OCI-LY1 (cell line): ENCODE measurements at regions not wholly inside any gene's neighbourhood (a gene's known extent, or its start where the extent isn't known, plus 50 kb on each side); places are given as distances from the start of the nearest gene placed in this dataset.

Experiments
- H2AFZ ChIP-seq: fragments of 200-600 bp; sonication (generic), shearing (Covaris generic); 2 replicates; pipeline ENCODE4 v1.6.0; 2014; ENCODE audit warnings: antibody characterized with exemption, mild to moderate bottlenecking, low read length
- H3F3A ChIP-seq: fragments of 200-600 bp; sonication (generic), shearing (Covaris generic); 2 replicates; pipeline ENCODE4 v1.6.0; 2014; ENCODE audit warnings: mild to moderate bottlenecking, antibody characterized with exemption, low read length, moderate library complexity; ENCODE audit not compliant: insufficient read depth
- H3K27ac ChIP-seq: fragments of 200-600 bp; sonication (generic); 2 replicates; pipeline ENCODE4 v1.5.1; 2014; ENCODE audit warnings: low read length, mixed run types, mild to moderate bottlenecking, low read depth; ENCODE audit not compliant: poor library complexity, severe bottlenecking
- H3K27me3 ChIP-seq: fragments of 200-600 bp; sonication (generic); 2 replicates; pipeline ENCODE4 v1.6.0; 2014; ENCODE audit warnings: antibody characterized with exemption, mild to moderate bottlenecking, low read length, moderate library complexity; ENCODE audit not compliant: insufficient read depth
- H3K36me3 ChIP-seq: fragments of 200-600 bp; sonication (generic); 2 replicates; pipeline ENCODE4 v1.6.1; 2014; ENCODE audit warnings: mild to moderate bottlenecking, antibody characterized with exemption, low read length, moderate library complexity, mixed read lengths; ENCODE audit not compliant: insufficient read depth
- H3K4me1 ChIP-seq: fragments of 200-600 bp; sonication (generic); 2 replicates; pipeline ENCODE4 v1.5.1; 2014; ENCODE audit warnings: mild to moderate bottlenecking, low read length, moderate library complexity; ENCODE audit not compliant: insufficient read depth, severe bottlenecking
- H3K4me2 ChIP-seq: fragments of 200-600 bp; sonication (generic), shearing (Covaris generic); 2 replicates; pipeline ENCODE4 v1.6.1; 2014; ENCODE audit warnings: low read length
- H3K4me3 ChIP-seq: fragments of 200-600 bp; sonication (generic); 2 replicates; pipeline ENCODE4 v1.5.1; 2014; ENCODE audit warnings: low read length, low read depth, mild to moderate bottlenecking, mixed read lengths; ENCODE audit not compliant: poor library complexity, severe bottlenecking
- H3K79me2 ChIP-seq: fragments of 200-600 bp; shearing (Covaris generic); 2 replicates; pipeline ENCODE4 v1.6.1; 2016; ENCODE audit warnings: mixed run types, low read length, mixed read lengths; ENCODE audit not compliant: insufficient read depth
- H3K9ac ChIP-seq: fragments of 200-600 bp; sonication (generic), shearing (Covaris generic); 2 replicates; pipeline ENCODE4 v1.6.1; 2014; ENCODE audit warnings: mild to moderate bottlenecking, low read length, mixed read lengths
- H3K9me2 ChIP-seq: fragments of 200-600 bp; sonication (generic), shearing (Covaris generic); 2 replicates; pipeline ENCODE4 v1.6.1; 2014; ENCODE audit warnings: low read depth, mild to moderate bottlenecking, low read length, mixed read lengths
- H3K9me3 ChIP-seq: fragments of 200-600 bp; shearing (Covaris generic); 2 replicates; pipeline ENCODE4 v1.6.1; 2014; ENCODE audit warnings: low read length, mixed read lengths
- H4K20me1 ChIP-seq: fragments of 200-600 bp; sonication (generic), shearing (Covaris generic); 2 replicates; pipeline ENCODE4 v1.6.0; 2016; ENCODE audit warnings: mild to moderate bottlenecking, low read length; ENCODE audit not compliant: insufficient read depth
- EZH2 ChIP-seq: fragments of 200-600 bp; sonication (generic), shearing (Covaris generic); IDR thresholded peaks from 2 replicates; pipeline ENCODE4 v1.8.0; 2017; ENCODE audit warnings: borderline replicate concordance, mixed run types, mild to moderate bottlenecking, antibody characterized with exemption, low read length, moderate library complexity, mixed read lengths
- TF ChIP-seq, protein P1 (sequence below): fragments of 200-600 bp; sonication (generic), shearing (Covaris generic); IDR thresholded peaks from 2 replicates; pipeline ENCODE4 v1.5.1; 2017; ENCODE audit warnings: mild to moderate bottlenecking, antibody characterized with exemption, low read length, moderate library complexity, mixed read lengths

DNA sequence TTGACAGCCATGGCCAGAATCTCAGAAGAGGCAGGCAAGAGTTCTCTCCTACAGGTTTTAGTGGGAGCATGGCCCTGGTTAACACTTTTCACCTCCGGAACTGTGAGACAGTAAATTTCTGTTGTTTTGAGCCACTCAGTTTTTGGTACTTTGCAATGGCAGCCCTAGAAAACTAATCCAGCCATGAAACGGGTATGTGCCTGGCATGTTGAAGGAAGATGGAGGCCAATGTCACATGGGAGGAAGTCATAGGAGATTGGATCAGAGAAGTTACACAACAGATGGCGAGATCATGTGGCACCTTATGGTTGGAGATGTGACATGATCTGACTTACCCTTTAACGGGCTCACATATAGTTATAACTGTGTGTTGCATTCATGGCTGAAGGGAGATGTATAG lies 63.2 kb upstream of the EED start:
- Histone ChIP-seq H3K36me3 (no peaks in the 10 kb centered on the region; the same call in 1 of the 2 replicates), H3K79me2 (no peaks in the 10 kb centered on the region), H3F3A (no peaks in the 10 kb centered on the region), H3K27ac (no peak overlapping the region), H3K9ac (no peak overlapping the region), H3K4me1 (peaks cover 61% of the 10 kb centered on the region), H3K9me3 (no peaks in the 10 kb centered on the region), H3K27me3 (no peaks in the 10 kb centered on the region), H4K20me1 (no peaks in the 10 kb centered on the region), H3K4me3 (no peak overlapping the region), H3K9me2 (no peaks in the 10 kb centered on the region), H2AFZ (no peak overlapping the region), H3K4me2 (no peak overlapping the region)
- no peak for TF ChIP-seq EZH2

- Histone ChIP-seq H3K4me1 (peaks cover 57% of the 10 kb centered on the region), H3K27ac (no peak overlapping the region)
Observed at GRCh38 chr11:86180851-86181250, 63.7 kb upstream of the EED start.

GRCh38 chr11:86180423-86180822 lies 64.1 kb upstream of the EED start:
- no peak overlapping the region for H3K9ac ChIP-seq
- TF ChIP-seq EZH2, result no peak
- TF ChIP-seq, protein P1, sequence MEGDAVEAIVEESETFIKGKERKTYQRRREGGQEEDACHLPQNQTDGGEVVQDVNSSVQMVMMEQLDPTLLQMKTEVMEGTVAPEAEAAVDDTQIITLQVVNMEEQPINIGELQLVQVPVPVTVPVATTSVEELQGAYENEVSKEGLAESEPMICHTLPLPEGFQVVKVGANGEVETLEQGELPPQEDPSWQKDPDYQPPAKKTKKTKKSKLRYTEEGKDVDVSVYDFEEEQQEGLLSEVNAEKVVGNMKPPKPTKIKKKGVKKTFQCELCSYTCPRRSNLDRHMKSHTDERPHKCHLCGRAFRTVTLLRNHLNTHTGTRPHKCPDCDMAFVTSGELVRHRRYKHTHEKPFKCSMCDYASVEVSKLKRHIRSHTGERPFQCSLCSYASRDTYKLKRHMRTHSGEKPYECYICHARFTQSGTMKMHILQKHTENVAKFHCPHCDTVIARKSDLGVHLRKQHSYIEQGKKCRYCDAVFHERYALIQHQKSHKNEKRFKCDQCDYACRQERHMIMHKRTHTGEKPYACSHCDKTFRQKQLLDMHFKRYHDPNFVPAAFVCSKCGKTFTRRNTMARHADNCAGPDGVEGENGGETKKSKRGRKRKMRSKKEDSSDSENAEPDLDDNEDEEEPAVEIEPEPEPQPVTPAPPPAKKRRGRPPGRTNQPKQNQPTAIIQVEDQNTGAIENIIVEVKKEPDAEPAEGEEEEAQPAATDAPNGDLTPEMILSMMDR, result no peak
- no peaks in the 10 kb centered on the region for H3K79me2 ChIP-seq
- no peaks in the 10 kb centered on the region for H3F3A ChIP-seq
- H3K27ac ChIP-seq, result no peak overlapping the region
- H4K20me1 ChIP-seq, result no peaks in the 10 kb centered on the region
- H3K9me3 ChIP-seq, result no peaks in the 10 kb centered on the region
- no peaks in the 10 kb centered on the region for H3K27me3 ChIP-seq
- no peaks in the 10 kb centered on the region for H3K9me2 ChIP-seq
- no peak overlapping the region for H3K4me3 ChIP-seq
- no peaks in the 10 kb centered on the region; the same call in 1 of the 2 replicates for H3K36me3 ChIP-seq
- no peak overlapping the region for H3K4me2 ChIP-seq
- 0 out of 2 replicates have a peak overlapping the region, but pooled peaks have one; percentile 47 for H2AFZ ChIP-seq
- peaks cover 53% of the 10 kb centered on the region for H3K4me1 ChIP-seq

More at GRCh38 chr11:86180851-86181250, 63.7 kb upstream of the EED start:
- no peaks in the 10 kb centered on the region for H4K20me1 ChIP-seq
- no peak overlapping the region for H3K4me3 ChIP-seq
- no peaks in the 10 kb centered on the region for H3K9me2 ChIP-seq
- no peak overlapping the region for H3K4me2 ChIP-seq
- TF ChIP-seq EZH2, result no peak
- TF ChIP-seq, protein P1, result no peak
- no peak overlapping the region for H3K9ac ChIP-seq
- no peaks in the 10 kb centered on the region for H3K9me3 ChIP-seq
- no peaks in the 10 kb centered on the region for H3K27me3 ChIP-seq
- H3K79me2 ChIP-seq, result no peaks in the 10 kb centered on the region
- no peaks in the 10 kb centered on the region for H3F3A ChIP-seq
- H2AFZ ChIP-seq, result 0 out of 2 replicates have a peak overlapping the region, but pooled peaks have one; percentile 47
- no peaks in the 10 kb centered on the region; the same call in 1 of the 2 replicates for H3K36me3 ChIP-seq

- Histone ChIP-seq H3K9me2 (no peaks in the 10 kb centered on the region), H3K9ac (no peak overlapping the region), H3K4me1 (peaks cover 45% of the 10 kb centered on the region), H3F3A (no peaks in the 10 kb centered on the region), H4K20me1 (no peaks in the 10 kb centered on the region), H3K79me2 (no peaks in the 10 kb centered on the region), H3K9me3 (no peaks in the 10 kb centered on the region), H3K36me3 (no peaks in the 10 kb centered on the region; the same call in 1 of the 2 replicates), H2AFZ (no peak overlapping the region), H3K27me3 (no peaks in the 10 kb centered on the region), H3K4me2 (no peak overlapping the region), H3K4me3 (no peak overlapping the region), H3K27ac (peak overlapping the region; percentile 0)
- TF ChIP-seq, protein P1, result no peak
- no peak for TF ChIP-seq EZH2
Observed at GRCh38 chr11:86179646-86180064, 64.9 kb upstream of the EED start.
